DOHH2 (cell line): ENCODE measurements at regions not wholly inside any gene's neighbourhood (a gene's known extent, or its start where the extent isn't known, plus 50 kb on each side); places are given as distances from the start of the nearest gene placed in this dataset.

Experiments
- CTCF ChIP-seq: fragments of 200-600 bp; sonication (generic); IDR thresholded peaks from one replicate; pipeline ENCODE4 v1.5.1; 2014; ENCODE audit warnings: antibody characterized with exemption, mild to moderate bottlenecking, low read depth, low read length; ENCODE audit not compliant: poor library complexity, severe bottlenecking
- EZH2phosphoT487 ChIP-seq: fragments of 200-600 bp; sonication (generic); IDR thresholded peaks from 2 replicates; pipeline ENCODE4 v1.6.1; 2017; ENCODE audit warnings: borderline replicate concordance, mild to moderate bottlenecking, antibody characterized with exemption, low read length, moderate library complexity, mixed read lengths

- TF ChIP-seq CTCF (no peak), EZH2phosphoT487 (no peak)
These were observed 1378.1 kb upstream of the PRMT6 start for GRCh38 chr1:105678334-105678733.
